H1 (cell line): ENCODE measurements at regions not wholly inside any gene's neighbourhood (a gene's known extent, or its start where the extent isn't known, plus 50 kb on each side); places are given as distances from the start of the nearest gene placed in this dataset.

Experiments used
- BACH1 ChIP-seq: IDR thresholded peaks from 2 replicates; pipeline ENCODE4 v1.6.1; 2012; ENCODE audit warnings: low read length, improper control_type of control experiment
- JUN ChIP-seq: IDR thresholded peaks from 2 replicates; pipeline ENCODE4 v1.6.1; 2011; ENCODE audit warnings: low read depth, mild to moderate bottlenecking, improper control_type of control experiment, low read length
- TF ChIP-seq, protein P1 (sequence below), 3 experiments: IDR thresholded peaks; 1 replicate in 2 of 3; 2 replicates in 1 of 3; pipeline versions ENCODE4 v1.5.1 to v1.6.1; 2011; ENCODE audit warnings: low read length in 3 of 3, mild to moderate bottlenecking in 3 of 3, inconsistent platforms in 2 of 3, low read depth in 1 of 3, moderate library complexity in 1 of 3; ENCODE audit not compliant: insufficient read depth in 1 of 3; ENCODE audit errors: control extremely low read depth in 1 of 3

DNA sequence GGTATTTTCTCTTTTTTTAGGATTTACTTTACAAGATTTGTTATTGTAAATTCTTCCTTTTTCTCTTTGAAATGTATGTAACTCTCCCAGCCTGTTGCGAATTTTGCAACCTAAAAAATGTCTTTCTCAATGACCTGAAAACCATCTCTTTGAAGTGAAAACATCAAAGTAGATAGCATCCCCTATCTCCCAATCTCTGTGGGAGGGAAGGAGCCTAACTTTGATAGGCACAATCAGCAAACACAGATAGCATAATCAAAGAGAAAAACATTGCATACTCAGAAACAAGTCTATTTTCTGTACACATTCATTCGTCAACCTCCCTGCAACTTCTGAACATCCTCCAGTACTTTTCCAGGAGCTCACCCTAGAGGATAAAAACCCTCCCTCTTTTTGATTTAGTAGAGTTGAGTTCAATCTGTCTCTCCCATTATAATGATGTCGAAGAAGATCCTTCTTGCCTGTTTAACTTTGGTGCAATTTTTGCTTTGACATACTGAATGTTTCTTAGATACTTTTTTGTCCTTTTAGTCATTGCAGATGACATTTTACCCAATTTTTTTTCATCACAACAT lies 849.2 kb upstream of the LRFN5 start (continued):
- TF ChIP-seq, protein P1, sequence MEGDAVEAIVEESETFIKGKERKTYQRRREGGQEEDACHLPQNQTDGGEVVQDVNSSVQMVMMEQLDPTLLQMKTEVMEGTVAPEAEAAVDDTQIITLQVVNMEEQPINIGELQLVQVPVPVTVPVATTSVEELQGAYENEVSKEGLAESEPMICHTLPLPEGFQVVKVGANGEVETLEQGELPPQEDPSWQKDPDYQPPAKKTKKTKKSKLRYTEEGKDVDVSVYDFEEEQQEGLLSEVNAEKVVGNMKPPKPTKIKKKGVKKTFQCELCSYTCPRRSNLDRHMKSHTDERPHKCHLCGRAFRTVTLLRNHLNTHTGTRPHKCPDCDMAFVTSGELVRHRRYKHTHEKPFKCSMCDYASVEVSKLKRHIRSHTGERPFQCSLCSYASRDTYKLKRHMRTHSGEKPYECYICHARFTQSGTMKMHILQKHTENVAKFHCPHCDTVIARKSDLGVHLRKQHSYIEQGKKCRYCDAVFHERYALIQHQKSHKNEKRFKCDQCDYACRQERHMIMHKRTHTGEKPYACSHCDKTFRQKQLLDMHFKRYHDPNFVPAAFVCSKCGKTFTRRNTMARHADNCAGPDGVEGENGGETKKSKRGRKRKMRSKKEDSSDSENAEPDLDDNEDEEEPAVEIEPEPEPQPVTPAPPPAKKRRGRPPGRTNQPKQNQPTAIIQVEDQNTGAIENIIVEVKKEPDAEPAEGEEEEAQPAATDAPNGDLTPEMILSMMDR (IDR thresholded peaks at IDR 0.05; ENCODE audit: control extremely low read depth in 1 of 3, insufficient read depth in 1 of 3, low read depth in 1 of 3, low read length in 3 of 3): no peak
- no peak for TF ChIP-seq JUN
- no peak for TF ChIP-seq BACH1
